Ecto neural progenitor cell (in vitro differentiated cells): ENCODE measurements at regions not wholly inside any gene's neighbourhood (a gene's known extent, or its start where the extent isn't known, plus 50 kb on each side); places are given as distances from the start of the nearest gene placed in this dataset.

Experiments
- DNase-seq: peaks from one replicate; pipeline ENCODE4 v3.0.0-alpha.2; 2018; ENCODE audit warnings: low spot score

DNA sequence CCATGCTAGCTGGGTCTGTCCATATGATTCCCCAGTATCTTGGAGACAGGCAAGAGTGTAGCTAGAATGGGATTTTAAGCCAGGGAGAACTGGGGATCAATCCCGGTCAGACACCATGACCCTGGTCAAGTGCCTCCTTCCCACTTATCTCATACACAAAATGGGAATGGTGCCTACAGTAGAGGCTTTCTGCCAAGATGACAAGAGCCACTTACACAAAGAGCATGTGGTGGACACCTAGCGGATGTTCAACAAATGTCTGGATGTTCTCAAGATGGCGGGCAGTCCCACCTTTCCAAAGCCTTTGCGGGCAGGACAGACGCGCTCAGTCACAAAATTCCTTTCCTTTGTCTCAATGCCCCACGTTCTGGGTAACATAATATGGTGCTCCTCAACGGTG, 57.3 kb downstream of the MAF start:
- DNase-seq = no peak

DNA sequence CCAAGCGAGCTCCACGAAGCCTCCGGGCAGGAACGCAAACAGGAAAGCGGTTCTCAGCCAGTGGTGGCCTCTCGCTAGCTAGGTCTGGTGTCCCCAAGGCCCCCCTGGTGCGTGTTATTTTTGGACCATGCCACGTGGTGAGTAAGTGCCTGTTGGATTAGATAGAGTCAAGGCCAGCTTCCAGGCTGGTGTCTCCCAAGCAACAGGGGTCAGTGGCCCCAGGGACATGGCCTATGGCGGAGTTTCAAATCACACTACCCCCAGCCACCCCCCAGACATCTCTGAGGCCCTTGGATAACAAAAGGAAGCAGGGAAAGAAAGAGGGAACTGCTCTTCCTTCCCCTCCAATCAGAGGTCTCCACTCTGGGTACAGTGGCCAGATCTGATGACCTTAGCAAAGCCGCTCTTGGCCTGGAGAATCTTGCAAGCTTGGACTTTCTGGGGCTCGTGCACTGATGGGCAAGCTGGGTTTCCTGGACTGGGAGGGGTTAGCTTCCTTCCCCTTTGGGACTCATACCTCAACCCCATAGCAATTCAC, 58.2 kb downstream of the MAF start:
- no peak for DNase-seq

DNA sequence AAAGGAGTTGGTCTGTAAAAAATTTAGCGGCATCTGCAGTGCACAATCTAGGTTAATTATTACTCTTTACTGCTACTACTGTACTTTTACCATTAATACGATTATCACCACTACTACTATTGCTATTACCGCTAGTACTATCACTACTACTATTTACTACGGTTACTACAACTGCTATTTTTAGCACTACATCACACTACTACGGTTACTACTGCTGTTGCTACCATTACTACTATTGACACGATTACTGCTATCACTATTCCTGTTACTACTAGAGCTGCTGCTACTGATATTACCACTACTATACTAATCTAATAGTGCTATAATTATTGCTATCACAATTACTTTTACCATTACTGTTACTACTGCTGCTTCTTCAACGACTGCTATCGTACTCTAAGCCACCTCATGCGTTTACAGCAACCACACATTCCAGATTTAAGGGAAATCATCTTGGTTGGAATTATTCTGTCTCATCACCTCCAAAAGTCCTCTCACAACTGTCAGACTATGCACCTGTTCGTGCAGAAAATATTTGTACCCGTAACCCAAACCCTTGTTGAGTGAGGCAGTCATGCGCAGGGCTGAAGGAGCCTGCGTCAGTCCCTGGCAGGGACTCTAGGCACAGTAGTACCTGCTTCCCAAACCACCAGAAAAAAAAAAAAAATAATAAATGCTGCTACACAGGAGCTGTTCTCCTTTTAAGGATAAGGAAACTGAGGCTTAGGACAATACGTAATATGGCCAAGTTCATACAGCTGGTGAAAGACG, 59.5 kb downstream of the MAF start:
- no peak for DNase-seq

DNA sequence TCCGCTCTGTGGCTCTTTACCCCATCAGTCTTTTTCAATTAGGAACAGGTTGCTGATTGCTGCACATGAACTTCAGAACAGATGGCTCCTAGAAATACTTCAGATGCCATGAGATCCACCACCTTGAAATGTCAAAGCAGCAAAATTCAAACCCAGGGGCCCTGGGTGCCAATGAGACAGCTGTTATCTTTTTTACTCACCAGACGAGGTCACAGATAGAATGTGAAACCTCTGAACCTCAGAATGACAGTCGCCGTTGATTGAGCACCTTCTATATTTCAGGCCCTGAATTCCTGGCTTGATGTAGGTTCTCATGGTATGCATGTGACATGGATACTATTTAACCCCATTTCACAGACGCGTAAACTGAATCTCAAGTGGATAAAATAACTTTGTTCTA, 63.0 kb downstream of the MAF start:
- DNase-seq = no peak

DNA sequence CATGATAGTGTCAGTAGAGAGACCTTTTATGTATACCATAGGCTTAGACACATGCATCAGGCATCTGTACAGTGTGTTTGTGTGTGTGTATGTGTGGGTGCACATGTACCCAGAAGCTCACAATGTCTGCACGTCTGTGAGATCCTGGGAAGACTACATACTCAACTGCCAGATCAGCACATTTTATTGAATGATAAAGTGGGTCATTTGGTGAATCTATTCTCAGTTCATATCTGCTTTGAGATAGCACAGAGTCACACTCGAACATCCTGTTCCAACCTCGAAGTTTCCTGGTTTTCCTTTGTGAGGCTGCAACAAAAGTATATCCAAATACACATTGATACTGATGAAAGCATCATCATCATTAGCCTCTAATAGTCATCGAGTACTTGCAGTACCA, 63.6 kb downstream of the MAF start:
- DNase-seq = no peak

DNA sequence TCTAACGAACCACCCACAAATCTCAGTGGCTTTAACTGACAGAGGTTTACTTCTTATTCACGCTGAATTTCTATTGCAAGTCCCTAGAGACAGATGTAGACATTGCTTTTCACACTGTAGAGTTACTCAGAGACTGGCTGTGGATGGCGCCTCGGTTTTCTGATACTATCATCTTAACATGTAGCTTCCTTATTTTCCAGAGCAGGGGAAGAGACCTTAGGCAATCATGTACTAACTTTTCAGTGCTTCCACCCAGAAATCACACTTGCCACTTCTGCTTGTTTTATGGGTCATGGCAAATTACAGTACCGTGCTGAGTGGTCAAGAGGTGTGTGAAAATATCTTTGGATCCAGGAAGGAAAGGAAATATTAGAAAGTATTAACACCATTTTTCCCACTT, 65.4 kb downstream of the MAF start:
- no peak for DNase-seq

DNA sequence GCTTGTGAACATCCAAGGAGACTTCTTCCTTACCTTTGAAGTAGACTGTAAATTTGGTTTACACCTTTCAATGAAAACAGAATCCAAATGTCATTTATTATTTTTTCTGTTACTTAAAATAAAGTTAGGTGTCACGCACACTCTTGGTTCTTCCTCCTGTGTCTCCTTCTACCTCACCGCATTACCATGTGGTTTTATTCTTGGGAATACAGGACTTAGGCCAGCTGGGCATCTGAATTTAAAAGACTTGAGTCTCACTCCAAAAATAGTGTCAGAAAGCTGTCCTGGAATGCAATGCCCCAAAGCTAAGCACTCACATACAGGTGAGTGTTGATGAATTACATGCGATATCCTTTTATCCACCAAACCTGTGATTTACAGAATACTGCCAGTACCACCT, 66.4 kb downstream of the MAF start:
- no peak for DNase-seq

DNA sequence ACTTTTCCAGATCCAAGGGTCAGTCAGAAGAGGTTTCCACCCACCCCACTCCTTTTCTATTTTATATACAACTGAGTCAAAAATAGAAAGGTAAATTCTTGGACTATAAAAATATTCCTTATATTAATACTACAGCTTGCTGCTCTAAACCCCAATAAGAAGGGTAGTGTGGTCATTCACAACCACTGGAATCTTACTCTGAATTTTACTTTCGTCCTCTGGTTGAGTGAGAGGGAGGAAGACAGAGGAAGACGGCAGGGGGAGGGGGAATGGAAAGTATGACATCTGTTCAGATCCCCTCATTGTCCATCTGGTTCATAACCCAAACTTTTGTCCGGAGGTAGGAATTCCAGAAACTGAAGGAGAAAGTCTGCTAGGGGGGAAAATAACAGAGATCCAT, 67.2 kb downstream of the MAF start:
- DNase-seq = no peak

DNA sequence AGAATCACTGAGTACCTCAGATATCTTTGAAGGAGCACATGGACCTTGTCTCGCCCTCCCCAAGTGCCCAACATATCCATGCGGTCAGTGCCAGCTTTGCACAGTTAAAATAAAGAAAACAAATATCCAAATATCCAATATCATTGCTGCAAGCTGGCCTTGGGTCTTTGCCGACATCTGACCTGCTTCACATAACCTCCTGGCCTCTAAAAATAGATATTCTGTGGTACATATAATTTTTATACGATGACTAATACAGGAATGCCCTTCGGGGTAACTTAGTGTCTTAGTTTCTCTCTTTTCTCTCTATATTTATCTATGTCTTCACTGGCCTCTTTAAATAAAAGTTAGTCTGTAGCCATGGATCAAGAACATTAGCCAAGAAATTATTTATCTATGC, 67.8 kb downstream of the MAF start:
- DNase-seq = no peak

DNA sequence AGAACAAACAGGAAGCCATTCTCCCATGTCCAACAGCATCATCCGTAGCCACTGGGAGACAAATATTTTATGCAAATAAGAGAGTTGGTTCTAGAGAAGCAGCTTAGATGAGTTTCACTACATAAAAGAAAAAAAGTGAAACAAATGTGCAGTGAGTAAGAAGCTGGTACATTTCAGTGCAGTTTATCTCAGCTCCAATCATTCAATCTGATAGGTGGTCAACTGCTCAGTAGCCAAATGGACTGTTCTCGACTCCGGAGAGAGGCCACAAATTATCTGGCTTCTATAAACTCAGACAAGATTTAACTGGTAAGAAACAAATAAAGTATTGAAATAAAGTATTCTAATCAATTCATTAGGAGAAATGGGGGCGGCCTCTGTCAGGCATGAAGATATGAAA, 68.3 kb downstream of the MAF start:
- no peak for DNase-seq

DNA sequence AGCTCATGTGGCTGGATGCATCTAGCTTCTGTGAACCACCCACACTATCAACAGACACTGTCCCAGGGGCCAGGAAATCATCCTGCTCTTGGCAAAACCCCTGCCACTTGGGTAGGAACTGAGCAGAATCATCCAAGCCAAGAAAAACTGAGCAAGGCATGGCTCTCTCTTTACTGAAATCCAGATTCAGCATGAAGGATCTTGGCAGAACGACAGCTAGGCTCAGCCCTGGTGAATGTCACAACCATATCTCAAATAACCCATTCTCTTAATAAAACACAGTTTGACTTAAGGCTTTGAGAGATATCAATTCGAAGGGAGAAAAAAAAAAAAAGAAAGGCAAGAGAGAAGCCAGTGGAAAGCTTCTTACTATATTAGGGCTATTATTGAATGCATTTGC, 72.2 kb downstream of the MAF start:
- no peak for DNase-seq

DNA sequence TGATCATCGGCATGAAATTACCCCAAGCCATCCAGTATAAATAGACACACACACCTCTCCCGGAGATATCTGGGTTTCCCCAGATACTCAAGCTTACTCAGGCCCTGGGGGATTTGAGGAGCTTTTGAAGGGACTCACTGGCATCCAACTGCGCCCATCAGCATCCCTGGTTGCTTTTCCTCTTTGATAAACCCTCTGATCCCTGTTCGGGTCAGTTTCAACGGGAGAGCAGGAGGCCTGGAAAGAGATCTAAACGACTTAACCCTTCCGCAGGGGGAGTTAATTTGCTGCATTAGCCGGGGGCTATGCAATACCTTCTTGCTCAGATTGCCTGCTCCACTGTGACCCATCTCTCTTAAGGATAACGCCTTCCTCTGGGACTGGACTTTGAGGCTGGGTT, 76.6 kb downstream of the MAF start:
- no peak for DNase-seq

DNA sequence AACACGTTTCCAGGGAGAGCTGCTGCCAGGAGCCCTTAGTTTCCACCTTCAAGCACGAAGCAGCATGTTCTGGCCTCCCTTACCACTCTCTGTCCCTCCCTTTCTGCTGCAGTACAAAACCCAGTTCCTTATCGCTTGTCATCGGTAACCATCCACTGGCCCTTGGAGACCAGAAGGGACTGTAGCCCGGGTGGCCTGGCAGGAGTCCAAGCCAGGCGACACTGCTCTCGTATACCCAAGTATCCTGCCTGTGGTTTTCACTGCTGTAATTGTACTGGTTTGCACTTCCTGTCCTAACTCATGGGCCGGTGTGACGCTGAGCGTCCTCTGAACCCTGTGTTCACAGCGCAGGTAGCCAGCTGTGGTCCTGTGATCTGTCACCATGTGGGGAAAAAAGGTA, 81.1 kb downstream of the MAF start:
- DNase-seq = no peak

DNA sequence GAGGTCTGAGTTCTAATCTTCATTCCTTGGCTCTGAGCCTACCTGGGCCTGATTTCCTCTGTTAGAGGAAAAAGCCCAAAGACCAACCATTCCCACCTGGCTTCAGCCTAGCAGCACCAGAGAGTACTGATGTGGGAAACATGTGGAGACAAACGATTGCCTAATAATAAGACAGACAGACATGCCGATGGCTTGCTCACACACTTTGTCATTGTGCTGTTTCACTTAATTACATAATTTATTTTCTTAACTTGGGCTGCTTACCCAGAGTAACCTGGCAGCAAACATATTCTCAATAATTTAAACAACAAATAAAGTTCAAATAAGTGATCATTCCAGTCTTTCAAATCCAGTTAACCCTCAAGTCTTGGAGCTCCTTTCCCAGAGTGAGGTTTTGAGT, 83.4 kb downstream of the MAF start:
- no peak for DNase-seq

DNA sequence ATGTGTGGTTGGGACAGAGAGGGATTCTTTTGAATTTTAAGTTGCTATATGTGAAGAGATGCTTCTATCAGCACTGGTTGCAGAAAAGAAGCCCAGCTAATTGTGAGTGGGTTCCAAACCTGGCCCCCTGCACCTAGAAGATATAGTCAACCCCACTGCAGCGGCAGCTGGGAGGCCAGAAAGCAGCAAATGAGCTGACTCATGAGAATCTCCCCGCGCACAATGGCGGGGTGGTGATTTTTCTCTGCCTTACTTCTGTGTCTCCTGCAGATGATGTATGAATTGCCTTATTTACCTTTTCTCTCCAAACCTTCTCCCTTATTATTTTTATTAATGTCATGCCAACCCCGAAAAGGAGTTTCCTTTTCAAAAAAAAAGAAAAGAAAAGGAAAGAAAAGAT, 89.7 kb downstream of the MAF start:
- no peak for DNase-seq

DNA sequence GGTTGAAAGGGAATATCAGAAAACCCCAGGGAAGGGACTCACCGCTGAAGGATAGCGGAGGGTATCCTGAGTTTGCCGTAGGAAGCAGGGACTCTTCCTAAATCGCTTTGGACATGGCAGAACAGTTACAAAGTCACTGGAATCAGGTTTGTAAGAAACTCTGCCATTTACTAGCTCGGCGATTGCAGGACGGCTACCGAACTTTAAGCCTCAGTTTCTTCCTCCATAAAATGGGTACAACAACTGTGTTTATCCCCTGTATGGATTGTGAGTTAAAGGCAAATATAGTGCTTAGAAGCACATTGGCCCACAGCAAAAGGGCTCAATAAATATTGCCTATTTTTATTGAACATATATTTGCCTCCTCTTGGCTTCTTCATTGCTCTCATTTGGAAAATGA, 90.6 kb downstream of the MAF start:
- DNase-seq = no peak

DNA sequence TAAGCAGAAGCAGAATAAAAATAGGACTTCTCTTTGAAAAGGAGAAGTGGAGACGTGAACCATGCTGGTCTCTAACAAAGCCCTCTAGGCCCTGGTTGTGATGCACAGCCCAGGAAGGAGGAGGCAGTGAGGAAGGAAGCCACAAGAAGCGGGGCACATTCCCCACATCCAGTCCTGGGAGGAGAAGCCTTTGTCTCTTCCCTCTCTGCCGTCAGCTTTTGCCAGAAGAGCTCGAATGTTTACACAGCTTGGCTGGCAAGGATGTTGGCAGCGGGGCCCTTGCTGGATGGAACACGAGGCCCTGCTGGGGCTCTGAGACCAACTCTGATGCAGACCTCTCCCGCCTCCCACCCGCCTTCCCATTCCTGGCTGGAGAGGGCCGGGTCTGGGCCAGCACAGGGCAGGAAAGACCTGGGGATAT, 91.3 kb downstream of the MAF start:
- DNase-seq = no peak

DNA sequence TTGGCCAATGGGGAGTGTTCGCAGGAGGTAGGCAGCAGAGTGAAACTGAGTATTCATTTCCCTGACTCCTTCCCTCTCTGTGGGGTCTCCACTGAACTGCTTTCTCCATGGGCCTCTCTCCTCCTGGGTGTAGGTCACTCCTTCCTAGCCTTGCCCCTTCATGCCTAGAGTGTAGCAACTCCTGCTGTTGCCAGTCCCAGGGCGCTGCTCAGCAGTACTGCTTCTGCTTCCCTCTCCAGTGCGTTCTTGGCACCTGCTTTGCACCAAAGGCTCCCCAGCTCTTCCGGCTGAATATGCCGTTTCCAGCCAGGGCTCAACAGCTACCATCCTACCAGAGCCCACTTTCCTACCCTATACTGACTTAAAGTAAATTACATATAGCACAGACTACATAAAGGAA, 92.2 kb downstream of the MAF start:
- no peak for DNase-seq

DNA sequence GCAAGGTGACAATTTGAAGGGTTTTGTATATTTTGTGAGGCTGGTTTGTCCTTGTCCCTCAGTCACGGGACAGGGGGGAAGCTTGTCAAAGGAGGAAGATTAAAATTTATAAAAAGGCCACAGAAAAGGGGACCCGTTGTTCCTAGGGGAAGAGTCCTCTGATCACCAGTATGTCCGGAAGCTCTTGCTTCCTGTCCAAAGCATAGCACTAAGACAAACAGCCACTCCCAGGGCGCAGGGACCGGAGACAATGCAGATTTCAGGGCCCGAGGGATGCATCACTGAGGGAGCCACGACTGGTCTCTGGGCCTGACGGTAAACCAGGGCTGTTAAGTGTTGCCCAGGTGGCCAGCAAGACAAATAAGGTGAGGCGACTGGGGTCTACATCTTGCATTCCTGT, 95.2 kb downstream of the MAF start:
- no peak for DNase-seq

DNA sequence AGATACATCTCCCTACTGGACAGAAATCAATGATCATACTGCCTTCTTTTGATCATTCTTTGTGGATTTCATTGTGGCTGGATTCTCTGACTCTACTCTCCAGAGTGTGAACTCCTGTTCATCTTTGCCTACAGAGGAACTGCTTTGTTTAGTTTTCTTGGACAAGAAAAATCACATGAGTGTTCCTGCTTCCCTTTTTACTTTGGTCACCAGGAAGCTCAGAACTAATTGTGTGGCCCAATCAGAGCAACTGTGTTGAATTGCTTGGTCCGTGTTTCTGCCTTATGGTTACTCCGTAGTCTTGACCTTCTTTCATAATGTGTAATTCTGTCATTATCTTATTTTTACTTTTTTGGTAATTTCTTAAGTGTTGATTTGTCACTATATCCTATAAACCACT, 97.0 kb downstream of the MAF start:
- DNase-seq = no peak

DNA sequence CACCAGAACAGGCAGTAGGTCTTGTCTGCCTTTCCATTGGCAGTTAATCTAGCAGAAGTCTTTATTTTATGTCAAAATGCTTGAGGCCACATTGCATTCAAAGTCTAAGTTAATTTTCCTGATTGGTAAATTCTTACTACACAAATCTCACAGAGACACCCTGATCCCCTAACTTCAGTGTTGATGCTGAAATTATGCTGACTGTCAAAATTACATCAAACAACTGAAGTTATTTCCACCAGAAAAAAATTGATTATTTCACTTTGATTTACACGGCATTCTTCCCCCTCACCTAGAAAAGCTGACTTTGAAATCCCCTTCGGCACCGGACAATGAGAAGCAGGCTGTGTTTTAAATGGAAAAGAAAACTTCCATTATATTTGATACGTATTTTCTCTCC, 99.1 kb downstream of the MAF start:
- no peak for DNase-seq

DNA sequence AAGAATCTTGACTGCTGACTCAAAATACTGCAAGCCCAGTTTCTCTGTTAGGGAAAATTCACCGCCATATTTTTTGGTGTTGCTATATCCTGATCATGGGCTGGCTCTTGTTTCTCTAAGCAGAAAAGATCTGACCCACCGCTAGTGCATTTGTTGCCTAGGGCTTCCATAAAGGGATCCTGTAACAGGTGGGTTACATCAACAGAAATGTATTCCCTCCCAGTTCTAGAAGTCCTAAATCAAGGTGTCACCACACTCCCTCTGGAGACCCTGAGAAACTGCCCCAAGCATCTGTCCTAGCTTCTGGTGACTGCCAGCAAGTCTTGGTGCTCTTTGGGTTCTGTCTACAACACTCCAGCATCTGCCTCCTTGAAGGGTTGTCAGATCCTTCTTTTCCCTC, 99.7 kb downstream of the MAF start:
- no peak for DNase-seq

DNA sequence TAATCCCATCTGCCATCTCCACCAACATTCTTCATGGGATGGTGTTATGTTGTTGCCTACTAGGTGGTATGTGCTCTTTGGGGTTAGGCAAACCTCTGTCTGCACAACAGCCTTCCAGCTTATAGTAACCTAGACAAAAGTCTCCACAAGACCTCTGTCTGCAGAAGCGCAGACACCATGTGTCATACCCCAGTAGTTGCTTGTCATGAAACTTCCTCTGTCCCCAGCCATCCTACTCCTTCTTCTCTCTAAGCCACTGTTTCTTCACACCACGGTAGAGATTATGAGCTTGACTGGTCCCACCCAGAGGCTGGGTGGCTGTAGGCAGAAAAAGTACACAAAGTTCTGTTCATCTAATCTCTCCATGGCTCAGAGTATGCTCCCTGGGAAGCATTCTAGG, 100.3 kb downstream of the MAF start:
- DNase-seq = no peak

DNA sequence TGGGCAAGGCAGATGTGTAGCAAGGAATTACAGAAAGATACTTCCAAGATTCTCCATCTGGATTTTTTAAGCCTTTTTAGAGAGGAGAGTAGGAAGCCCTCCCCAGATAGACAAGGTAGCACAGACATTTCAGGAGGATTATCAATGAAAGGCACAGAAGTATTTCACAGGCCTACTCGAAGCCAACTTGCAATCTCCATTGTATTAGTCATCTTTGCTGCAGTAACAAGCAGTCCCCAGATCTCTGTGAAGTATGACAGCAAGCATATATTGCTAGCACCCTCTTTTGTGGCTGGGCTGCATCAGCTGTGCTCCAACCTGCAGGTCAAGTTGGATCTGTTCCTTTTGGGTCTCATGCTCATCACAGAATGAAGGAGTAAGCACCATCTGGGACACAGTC, 101.6 kb downstream of the MAF start:
- DNase-seq = no peak
